DLD1 (cell line): ENCODE measurements at regions not wholly inside any gene's neighbourhood (a gene's known extent, or its start where the extent isn't known, plus 50 kb on each side); places are given as distances from the start of the nearest gene placed in this dataset.
"Not testable (repeated sequence)": the region's sequence is repeated elsewhere in the genome, so short reads cannot be mapped to it uniquely, and the experiment has no call there.

Experiments used
- in situ Hi-C: cut with HindIII; loops from 2 replicates; pipeline ENCODE4 v1.10.0; 2017; ENCODE audit warnings: low sequenced_read_pairs

DNA sequence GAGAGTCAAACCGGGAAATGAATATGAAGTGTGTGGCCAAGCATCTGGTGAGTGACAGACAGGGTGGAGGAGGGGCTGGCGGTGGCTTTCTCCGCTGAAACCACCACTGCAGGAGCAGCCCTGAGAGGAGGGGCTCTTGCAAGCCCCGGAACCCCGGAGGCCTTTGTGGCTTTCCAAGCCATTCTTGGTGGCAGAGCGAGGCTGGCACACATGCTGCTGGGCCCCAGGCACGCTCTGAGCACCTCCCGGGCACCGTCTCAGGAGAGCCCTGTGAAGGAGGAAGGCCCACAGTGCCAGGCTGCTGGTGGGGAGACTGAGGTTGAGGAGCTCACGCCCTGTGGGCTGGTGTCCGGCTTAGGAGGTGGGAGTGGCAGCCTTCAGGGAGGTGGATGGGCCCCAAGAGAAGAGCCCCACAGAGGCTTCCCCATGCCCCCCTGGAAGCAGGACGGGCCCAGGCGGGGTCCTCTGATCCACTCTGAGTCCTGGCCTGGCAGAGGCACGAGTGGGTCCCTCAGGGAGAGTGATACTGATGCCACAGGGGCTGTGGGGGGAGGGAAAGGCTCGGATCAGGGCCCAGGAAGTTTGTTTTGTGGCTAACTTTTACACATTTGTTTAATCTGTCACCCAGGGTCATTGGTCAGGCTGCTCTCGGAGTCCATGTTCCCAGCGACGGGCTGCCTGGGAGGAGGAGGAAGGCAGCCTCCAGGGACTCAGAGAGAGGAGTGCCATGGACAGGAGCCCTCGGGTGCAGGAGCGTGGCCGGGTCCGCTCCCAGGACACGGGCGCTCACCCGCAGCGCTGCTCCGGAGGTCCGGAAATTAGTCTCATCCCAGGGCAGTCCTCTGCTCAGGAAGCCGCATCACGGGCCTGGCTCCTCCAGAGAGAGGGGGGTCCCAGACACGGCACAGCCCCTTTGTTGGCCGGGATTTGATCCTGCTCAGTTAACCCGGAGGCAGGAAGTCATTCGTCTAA, 170.7 kb downstream of the ERMARD start:
- in situ Hi-C loops = no loop called here

GRCh38 chr6:169921217-169921616, 169.8 kb downstream of the ERMARD start:
- in situ Hi-C loops = no loop called here

DNA sequence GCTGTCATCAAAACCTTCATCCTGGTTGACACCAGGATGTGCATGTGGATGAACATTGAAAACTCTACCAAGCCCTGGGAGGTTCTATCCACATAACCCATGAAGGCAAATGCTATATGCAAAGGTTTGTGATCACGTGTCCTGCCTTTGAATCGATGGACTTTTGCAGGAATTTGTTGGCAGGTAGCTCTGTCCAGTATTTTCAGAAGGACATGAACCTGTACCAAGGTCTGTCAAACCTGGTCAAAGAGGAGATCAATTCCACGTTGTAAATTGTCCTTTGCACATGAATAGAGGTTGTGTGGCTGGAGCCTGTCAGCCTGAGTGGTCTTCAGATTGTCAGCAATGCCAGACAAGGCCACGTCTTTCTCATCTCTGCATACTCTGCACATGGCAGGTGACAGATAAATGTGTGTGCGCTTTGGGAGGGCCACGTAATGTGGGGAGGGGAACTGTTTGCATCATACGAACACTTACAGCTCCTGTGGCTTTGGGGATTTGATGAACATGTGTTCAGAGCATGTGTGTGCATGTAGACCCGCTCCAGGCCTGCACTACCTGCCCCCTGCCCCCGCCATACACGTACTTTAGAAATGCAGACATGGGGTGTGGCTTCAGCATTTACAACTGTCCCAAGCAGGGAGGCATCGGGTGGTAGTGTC, 169.1 kb downstream of the ERMARD start:
- in situ Hi-C loops = no loop called here

DNA sequence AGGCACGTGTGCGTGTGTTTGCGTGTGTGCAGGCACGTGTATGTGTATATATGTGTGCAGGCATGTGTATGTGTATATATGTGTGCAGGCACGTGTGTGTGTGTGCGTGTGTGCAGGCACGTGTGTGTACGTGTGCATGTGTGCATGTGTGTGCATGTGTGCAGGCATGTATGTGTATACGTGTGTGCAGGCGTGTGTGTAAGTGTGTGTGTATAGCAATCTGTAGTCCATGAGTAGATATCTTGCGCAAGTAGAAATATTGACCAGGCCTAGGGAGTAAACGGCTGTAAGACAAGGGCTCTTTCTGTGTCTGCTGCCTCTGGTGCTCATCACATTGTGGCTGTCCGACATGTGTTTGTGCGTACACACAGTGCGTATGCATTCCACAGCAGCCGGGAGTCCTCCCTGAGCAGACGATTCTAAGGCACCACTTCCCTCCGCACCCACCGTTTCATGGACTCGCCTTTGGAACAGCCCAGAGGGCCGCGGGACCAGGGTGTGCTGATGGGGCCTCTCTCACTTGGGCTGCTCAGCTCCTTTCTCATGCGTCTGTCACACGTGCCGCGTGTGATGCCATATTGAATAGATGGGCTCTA, 167.6 kb downstream of the ERMARD start:
- in situ Hi-C loops = no loop called here

DNA sequence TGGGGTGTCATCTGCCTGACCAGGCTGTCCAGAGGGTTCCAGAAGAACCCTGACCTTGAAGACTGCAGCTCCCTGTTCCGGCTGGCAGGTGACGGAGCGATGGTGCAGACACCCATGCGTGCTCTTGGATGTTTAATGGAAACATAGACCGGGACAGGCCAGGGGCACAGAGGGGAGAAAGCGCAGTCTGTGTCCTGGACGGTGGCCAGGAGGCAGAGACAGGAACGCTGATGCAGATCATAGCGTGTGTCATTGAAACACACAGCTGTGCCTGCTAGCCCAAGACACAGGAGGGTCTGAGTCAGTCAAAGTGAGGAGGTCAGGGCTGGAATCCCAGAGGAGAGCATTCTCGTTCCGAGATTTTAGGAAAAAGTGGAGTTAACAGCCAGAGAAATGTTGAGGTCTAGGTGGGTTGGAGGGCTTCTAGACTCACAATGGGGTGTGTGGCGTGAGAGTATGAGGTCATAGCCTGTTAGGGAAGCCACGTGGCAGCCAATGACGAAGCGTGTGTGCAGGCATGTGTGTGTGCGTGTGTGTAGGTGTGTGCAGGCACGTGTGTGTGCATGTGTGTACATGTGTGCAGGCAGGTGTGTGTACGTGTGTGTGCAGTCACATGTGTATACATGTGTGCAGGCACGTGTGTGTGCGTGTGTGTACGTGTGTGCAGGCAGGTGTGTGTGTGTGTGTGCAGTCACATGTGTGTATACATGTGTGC, 167.0 kb downstream of the ERMARD start:
- in situ Hi-C loops = no loop called here

- in situ Hi-C loops = no loop called here
Measured at GRCh38 chr6:169917153-169917552, 165.7 kb downstream of the ERMARD start.

- in situ Hi-C loops = no loop called here
Measured at GRCh38 chr6:169915769-169916550, 164.5 kb downstream of the ERMARD start.

DNA sequence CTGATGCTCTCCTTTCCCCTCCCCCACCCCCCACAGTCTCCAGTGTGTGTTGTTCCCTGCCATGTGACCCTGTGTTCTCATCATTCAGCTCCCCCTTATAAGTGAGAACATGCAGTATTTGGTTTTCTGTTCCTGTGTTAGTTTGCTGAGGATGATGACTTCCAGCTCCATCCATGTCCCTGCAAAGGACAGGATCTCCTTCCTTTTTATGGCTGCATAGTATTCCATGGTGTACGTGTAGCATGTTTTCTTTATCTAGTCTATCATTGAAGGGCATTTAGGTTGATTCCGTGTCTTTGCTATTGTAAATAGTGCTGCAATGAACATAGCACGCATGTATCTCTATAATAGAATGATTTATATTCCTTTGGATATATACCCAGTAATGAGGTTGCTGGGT, 162.3 kb downstream of the ERMARD start:
- in situ Hi-C loops = not testable (repeated sequence)

DNA sequence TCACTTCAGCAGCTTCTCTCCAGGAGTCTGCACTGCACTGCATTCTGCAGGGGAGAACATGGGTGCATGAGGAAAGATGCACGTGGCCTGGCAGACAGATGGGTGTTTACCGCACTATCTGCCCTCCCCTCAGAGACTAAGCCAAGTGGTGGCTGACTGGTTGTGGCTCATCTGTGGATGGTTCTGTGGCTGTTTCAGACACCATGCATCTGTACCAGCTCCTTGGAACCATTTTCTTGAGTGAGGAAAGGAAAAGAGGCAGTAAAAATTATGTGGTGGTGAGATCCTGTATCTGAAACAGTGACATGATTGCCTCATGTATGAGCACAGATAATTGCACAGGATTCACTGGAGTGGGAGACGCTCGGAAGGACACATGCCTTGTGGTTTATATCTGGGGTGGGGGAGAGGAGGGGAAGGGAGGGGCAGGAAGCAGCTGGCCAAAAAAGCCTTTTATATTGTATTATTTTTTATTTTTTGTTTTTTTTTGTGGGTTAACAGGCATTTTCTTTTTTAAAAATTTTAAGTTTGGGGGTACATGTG, 161.7 kb downstream of the ERMARD start:
- in situ Hi-C loops = no loop called here

DNA sequence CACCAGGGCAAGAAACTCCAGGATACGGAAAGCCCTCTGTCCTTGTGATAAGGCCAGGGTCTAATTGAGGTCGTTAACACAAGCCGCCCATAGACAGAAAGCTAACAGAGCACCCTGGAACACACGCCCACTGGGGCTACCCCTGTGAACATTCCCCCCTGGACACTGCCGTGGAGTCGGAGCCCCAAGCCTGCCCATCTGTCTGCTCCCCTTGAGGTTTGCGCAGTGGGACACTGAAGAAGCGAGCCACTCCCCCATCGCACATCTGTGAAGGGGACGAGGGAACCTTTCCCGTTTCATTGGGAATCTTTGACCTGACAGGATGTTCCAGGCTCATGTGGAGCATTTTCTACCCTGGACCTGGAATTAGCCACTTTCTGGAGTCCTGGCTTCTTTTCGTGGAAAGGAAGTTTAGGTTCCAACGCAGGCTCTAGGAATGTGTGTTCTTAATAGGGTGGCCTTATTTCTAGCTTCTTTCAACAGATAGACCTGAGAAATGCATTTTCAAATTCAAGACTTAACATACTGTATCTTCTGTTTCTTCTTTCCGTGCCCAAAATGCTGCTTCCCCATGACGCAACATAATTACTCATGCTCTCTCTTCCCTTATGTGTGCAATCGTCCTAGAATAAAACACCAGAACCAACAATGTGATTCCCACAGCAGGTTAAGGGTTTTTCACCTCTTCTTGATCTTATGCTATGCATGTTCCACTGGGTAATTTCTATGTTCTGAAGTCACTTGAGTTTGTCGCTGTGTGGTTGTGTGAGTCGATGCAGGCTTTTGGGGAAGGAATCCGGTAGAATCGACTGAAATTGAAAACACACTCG, 161.1 kb downstream of the ERMARD start:
- in situ Hi-C loops = no loop called here

DNA sequence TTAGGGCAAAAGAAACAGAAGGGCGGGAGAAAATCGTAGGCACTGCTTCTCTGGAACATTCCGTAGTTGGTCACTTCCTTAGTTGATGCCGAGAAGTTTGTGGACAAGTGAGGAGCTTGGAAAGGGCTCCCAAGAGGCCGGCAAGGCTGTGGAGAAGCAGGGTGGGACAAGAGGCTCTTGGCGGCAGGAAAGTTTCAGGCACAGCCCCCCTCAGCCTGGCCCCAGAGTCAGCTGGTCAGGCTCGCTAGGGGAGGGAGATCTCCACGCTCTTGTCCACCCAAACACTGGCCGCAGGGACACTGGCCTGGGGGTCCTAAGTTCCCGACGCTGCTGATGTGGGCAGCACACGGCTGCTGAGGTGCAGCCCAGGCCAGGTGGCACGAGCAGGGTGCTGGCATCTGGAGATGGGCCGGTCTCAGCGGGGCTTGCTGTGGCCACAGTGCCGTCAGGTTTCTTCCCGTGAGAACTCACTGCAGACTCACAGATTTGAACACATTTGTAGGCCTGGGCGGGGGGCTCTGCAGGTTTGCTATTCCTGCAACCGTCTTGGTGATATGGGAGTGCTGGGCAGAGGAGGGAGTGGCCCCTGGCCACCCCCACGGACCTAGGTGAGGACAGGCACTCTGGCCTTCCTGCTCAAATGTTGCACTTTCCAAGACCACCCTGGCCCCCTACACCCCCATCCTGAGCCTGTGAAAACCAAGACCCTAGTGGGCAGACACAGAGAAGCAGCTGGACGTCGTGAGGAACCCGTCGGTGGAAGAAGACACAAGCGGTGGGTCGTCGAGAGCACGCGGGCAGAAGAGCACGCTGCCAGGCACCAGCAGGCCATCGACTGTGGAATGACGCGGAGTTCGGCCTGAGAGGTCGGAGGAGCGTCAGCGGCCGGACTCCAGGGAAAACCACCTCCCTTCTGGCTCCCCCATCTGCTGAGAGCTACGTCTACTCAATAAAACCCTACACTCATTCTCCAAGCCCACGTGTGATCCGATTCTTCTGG, 160.1 kb downstream of the ERMARD start:
- in situ Hi-C loops = no loop called here

DNA sequence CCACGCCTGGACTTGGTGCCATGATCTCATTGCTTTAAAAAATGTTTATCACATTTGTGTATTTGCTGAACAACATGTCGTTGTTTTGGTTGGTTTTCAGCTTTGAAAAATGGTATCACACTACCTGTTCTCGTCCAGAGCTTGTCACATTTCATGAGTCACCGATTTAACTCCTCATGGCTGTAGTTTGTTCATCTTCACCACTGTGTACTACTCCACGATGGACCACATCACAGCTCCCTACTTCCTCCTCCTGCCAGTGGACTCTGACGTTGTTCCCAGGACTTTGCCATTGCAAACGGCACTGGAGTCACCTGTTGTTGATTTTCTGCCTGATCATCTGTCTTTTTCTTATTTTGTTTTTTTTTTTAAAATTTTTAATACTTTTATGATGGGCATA, 157.7 kb downstream of the ERMARD start:
- in situ Hi-C loops = no loop called here

GRCh38 chr6:169908403-169908933, 157.0 kb downstream of the ERMARD start:
- in situ Hi-C loops = no loop called here

DNA sequence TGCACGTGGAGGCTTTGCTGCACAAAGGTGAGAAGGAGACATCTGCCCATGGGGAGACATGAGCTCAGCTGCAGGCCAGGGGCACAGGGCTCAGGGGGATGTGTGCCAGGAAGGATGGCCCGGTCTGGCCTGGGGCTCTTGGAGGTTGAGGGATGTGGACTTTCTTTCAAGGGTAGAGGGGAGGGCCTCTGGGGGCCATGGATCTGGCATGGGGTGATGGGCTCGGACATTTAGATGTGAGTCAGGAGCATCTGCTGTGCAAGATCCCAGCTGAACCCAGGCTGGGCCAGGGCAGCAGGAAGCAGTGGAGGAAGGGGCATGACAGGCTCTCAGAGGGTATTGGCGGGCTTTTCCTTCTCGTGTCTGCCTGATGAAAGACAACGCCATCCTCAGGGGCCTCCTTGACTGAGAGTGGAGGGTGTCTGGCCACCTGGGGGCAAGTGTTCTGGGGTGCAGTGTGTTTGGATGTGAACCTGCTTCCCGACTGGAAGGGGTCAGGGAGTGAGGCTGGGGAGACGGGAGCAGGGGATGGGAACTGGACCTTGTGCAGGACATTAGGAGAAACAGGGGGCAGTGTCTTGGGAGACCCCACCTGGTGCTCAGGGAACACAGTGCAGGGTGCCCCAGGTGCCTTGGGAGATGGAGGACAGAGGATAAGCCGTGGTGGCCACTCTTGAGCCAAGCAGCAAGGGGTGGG, 156.1 kb downstream of the ERMARD start:
- in situ Hi-C loops = no loop called here

GRCh38 chr6:169906688-169907418, 155.4 kb downstream of the ERMARD start:
- in situ Hi-C loops = no loop called here

DNA sequence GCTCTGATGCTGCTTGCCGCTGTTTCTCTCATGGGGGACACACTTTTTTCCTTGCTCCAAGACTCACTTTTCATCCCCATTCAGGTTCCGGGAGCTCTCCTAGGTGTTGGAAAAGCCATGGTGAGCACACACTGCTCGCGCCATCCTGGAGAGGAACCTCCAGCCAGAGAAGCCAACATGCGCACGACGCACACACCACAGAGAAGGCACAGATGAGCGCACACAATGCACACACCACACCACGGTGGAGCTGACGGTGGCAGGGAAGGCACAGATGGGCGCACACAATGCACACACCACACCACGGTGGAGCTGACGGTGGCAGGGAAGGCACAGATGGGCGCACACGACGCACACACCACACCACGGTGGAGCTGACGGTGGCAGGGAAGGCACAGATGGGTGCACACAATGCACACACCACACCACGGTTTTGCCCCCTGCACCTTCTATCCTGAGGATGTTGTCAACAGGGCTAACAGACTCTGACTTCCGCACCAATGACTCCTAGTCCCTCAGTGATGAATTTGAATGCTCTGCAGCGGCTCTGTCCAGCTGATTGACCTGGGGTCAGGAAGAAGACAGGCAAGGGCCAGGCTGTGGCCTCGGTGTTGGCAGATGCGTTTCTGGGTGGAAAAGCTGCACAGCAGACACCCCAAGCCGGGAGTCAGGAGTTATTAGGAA, 154.7 kb downstream of the ERMARD start:
- in situ Hi-C loops = no loop called here
